HuH-7.5 (cell line): ENCODE measurements at regions not wholly inside any gene's neighbourhood (a gene's known extent, or its start where the extent isn't known, plus 50 kb on each side); places are given as distances from the start of the nearest gene placed in this dataset.

ENCODE experiments used
- DNase-seq: peaks from one replicate; pipeline ENCODE4 v3.0.0; 2011; ENCODE audit warnings: low spot score

- DNase-seq = no peak
Observed at GRCh38 chr3:44021651-44022594, 219.8 kb upstream of the TOPAZ1 start.

- DNase-seq = no peak
Observed at GRCh38 chr3:44023961-44024593, 217.6 kb upstream of the TOPAZ1 start.

GRCh38 chr3:44026220-44026865 is 215.3 kb upstream of the TOPAZ1 start:
- no peak for DNase-seq

- DNase-seq = no peak
Observed at GRCh38 chr3:44029100-44029499, 212.6 kb upstream of the TOPAZ1 start.

GRCh38 chr3:44030285-44030684 is 211.4 kb upstream of the TOPAZ1 start:
- no peak for DNase-seq

- DNase-seq = no peak
Observed at GRCh38 chr3:44030687-44031305, 210.9 kb upstream of the TOPAZ1 start.

- DNase-seq = no peak
Observed at GRCh38 chr3:44031387-44032380, 210.0 kb upstream of the TOPAZ1 start.

- DNase-seq = no peak
Observed at GRCh38 chr3:44032487-44032886, 209.2 kb upstream of the TOPAZ1 start.

GRCh38 chr3:44033123-44033522 is 208.6 kb upstream of the TOPAZ1 start:
- DNase-seq = no peak

- DNase-seq = no peak
Observed at GRCh38 chr3:44036850-44037249, 204.8 kb upstream of the TOPAZ1 start.

GRCh38 chr3:44039006-44039405 is 202.7 kb upstream of the TOPAZ1 start:
- no peak for DNase-seq

- no peak for DNase-seq
Observed at GRCh38 chr3:44041726-44042125, 200.0 kb upstream of the TOPAZ1 start.

GRCh38 chr3:44042772-44043171 is 198.9 kb upstream of the TOPAZ1 start:
- no peak for DNase-seq

- no peak for DNase-seq
Observed at GRCh38 chr3:44045476-44046275, 196.0 kb upstream of the TOPAZ1 start.

GRCh38 chr3:44047796-44048195 is 193.9 kb upstream of the TOPAZ1 start:
- DNase-seq = no peak

GRCh38 chr3:44048196-44048924 is 193.3 kb upstream of the TOPAZ1 start:
- DNase-seq = no peak

- no peak for DNase-seq
Observed at GRCh38 chr3:44048949-44049348, 192.7 kb upstream of the TOPAZ1 start.

GRCh38 chr3:44050101-44050500 is 191.6 kb upstream of the TOPAZ1 start:
- DNase-seq = no peak

GRCh38 chr3:44050867-44051266 is 190.8 kb upstream of the TOPAZ1 start:
- no peak for DNase-seq

GRCh38 chr3:44055951-44056350 is 185.7 kb upstream of the TOPAZ1 start:
- DNase-seq = no peak
